ENCODE measurements at regions not wholly inside any gene's neighbourhood (a gene's known extent, or its start where the extent isn't known, plus 50 kb on each side); places are given as distances from the start of the nearest gene placed in this dataset.

DNA sequence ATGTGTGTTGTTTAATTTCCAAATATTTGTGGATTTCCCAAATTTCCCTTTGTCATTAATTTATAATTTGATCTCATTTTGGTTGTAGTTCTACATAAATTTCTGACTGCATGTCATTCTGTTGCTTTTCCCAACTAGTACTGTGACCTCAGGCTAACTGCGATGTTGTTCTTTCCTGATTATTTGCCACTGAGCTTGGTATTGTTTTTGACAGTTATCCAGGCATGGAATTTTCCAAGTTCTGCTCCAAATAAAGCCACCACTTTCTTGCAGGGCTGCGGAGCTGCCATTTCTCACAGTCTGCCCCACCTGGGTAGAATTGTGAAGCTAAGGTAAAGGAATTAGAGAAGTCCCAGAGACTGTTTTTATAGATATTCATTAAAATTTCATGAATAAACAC, 328.8 kb downstream of the ZNF674 start:
- Histone ChIP-seq H3K27ac (no peak overlapping the region), H3K4me1 (no peaks in the 10 kb centered on the region), H3K9me3 (no peaks in the 10 kb centered on the region), H3K4me3 (no peak overlapping the region), H3K27me3 (no peaks in the 10 kb centered on the region), H3K36me3 (no peaks in the 10 kb centered on the region)
- DNase-seq (no peak), ATAC-seq (no peak)
- intact Hi-C loops (cut with DNase I): no loop called here
- TF ChIP-seq CTCF (IDR thresholded peaks at IDR 0.05): no peak

DNA sequence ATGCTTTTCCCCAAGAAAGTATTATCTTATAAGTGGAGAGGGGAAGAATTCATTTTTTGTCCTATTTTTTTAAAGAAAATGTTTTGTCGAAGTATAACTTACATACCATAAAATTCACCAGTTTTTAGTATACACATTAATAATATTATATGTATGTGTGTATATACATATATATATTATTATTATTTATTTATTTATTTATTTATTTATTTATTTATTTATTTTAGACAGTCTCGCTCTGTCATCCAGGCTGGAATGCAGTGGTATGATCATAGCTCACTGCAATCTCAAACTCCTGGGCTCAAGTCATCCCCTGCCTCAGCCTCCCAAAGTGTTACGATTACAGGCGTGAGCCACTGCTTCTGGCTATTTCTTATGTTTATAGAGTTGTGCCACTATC, 334.1 kb downstream of the ZNF674 start:
- TF ChIP-seq CTCF (IDR thresholded peaks at IDR 0.05): no peak
- intact Hi-C loops (cut with DNase I): no loop called here
- H3K27ac ChIP-seq: no peak overlapping the region
- DNase-seq (no peak), ATAC-seq (no peak)
- no peaks in the 10 kb centered on the region for H3K36me3 ChIP-seq
- H3K9me3 ChIP-seq: no peaks in the 10 kb centered on the region
- no peaks in the 10 kb centered on the region for H3K27me3 ChIP-seq
- no peak overlapping the region for H3K4me3 ChIP-seq
- no peaks in the 10 kb centered on the region for H3K4me1 ChIP-seq

DNA sequence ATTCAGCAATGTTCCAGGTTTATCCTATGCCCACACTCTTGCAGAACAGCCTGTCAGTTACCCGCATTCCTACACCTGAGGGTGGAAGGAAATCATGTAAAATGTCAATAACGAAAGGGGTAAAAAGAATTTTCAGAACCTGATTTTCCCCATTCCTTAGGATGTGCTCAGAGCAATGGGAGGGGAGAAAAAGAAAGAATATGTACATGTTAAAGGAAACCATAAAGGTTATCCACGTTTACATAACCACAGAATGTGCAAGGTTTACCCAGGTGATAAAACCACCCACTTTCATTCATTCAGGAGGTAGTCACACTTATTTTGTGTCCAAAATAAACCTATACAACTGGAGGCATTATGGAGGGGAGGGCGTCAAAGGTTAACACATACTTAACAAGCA, 335.5 kb downstream of the ZNF674 start:
- H3K9me3 ChIP-seq: no peaks in the 10 kb centered on the region
- no peak for ATAC-seq
- intact Hi-C loops (cut with DNase I): no loop called here

DNA sequence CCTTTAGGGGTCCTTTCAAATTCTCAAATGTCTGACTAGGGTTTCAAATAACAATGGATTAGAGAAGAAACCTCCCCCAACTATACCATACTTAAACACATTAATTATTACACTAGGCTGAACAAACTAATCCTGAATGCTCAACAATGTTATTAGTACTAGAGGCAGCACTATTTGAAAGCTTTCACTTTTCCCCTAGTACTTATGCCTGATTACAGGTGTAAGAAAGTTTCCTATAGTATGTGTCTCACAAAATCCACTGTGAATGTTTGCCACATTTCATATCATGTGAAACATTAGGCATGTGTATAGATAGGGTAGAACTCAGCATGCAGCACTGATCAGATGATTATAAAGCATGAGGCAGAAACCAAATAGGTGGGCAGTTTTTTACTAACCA, 336.2 kb downstream of the ZNF674 start:
- Histone ChIP-seq H3K27ac (no peak overlapping the region), H3K4me1 (no peaks in the 10 kb centered on the region), H3K4me3 (no peak overlapping the region), H3K36me3 (no peaks in the 10 kb centered on the region), H3K27me3 (no peaks in the 10 kb centered on the region), H3K9me3 (no peaks in the 10 kb centered on the region)
- no peak for TF ChIP-seq CTCF (IDR thresholded peaks at IDR 0.05)
- ATAC-seq: no peak
- intact Hi-C loops (cut with DNase I): no loop called here
- DNase-seq: no peak

More for the DNA sequence above, 335.5 kb downstream of the ZNF674 start:
- no peak overlapping the region for H3K27ac ChIP-seq
- H3K4me1 ChIP-seq: no peaks in the 10 kb centered on the region
- DNase-seq: no peak
- no peak for TF ChIP-seq CTCF (IDR thresholded peaks at IDR 0.05)
- H3K4me3 ChIP-seq: no peak overlapping the region
- H3K36me3 ChIP-seq: no peaks in the 10 kb centered on the region
- H3K27me3 ChIP-seq: no peaks in the 10 kb centered on the region

DNA sequence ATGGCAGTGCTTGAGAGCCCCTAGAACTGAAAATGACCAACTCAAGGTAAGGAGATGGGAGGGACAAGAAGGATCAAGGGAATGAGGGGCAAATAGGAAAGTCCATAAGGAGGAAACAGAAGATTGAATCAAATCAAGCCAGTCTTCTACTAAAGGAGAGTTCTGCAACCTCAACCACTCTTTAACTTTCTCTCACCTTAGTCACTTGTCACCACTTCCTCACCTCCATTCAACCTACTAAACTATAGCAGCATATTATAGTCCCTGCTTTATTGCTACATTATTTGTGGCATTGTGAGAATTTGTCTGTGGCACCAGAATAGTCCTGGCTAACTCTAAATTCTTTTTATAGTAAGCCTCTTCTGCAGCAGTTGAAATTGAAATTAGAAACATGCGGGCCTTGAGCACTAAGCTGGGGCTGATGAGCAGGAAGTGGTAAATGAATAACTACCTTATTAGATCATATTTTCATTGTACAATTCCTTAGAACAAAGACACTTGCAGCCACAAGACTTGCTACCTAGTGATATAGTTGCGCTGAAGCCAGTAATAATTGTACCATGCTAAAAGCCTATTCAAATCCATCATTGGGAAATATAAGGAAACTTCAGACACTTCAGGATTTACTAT, 336.9 kb downstream of the ZNF674 start:
- TF ChIP-seq CTCF (IDR thresholded peaks at IDR 0.05): no peak
- Histone ChIP-seq H3K9me3 (no peaks in the 10 kb centered on the region), H3K4me3 (no peak overlapping the region), H3K36me3 (no peaks in the 10 kb centered on the region), H3K27me3 (no peaks in the 10 kb centered on the region), H3K27ac (no peak overlapping the region), H3K4me1 (no peaks in the 10 kb centered on the region)
- intact Hi-C loops (cut with DNase I): no loop called here
- ATAC-seq: no peak
- no peak for DNase-seq

Measured in upper lobe of right lung (tissue), 1 donor.